ENCODE measurements at regions not wholly inside any gene's neighbourhood (a gene's known extent, or its start where the extent isn't known, plus 50 kb on each side); places are given as distances from the start of the nearest gene placed in this dataset.

- Histone ChIP-seq H3K79me2 (ENCODE audit: insufficient read depth, low read length) (no peaks in the 10 kb centered on the region), H3K36me3 (ENCODE audit: insufficient read depth, low read length) (no peaks in the 10 kb centered on the region), H3K27ac (ENCODE audit: low read length) (no peak overlapping the region), H4K20me1 (ENCODE audit: insufficient read depth, low read length) (no peaks in the 10 kb centered on the region), H3K9ac (ENCODE audit: low read depth, low read length) (no peak overlapping the region), H3K4me3 (ENCODE audit: low read depth in 1 of 2, low read length in 2 of 2) (no peak overlapping the region), H3K9me3 (ENCODE audit: insufficient read depth, low read length, severe bottlenecking) (no peaks in the 10 kb centered on the region), H3K4me2 (ENCODE audit: insufficient read depth, low read length) (no peak overlapping the region), H3K4me1 (ENCODE audit: insufficient read depth, low read length) (no peaks in the 10 kb centered on the region), H2AFZ (ENCODE audit: low read depth, low read length) (no peak overlapping the region), H3K27me3 (ENCODE audit: insufficient read depth, low read length, poor library complexity) (peaks cover 3% of the 10 kb centered on the region)
- DNase-seq, result no peak
- TF ChIP-seq EZH2 (IDR thresholded peaks at IDR 0.05; ENCODE audit: borderline replicate concordance, low read depth, low read length, severe bottlenecking) (no peak), CTCF (IDR thresholded peaks at IDR 0.05; ENCODE audit: borderline replicate concordance, extremely low read depth, low read length, poor library complexity, severe bottlenecking) (no peak)
- ATAC-seq (ENCODE audit: insufficient read depth, low read depth), result no peak
Measured at GRCh38 chr12:67034110-67034879, 234.9 kb upstream of the CAND1 start.

GRCh38 chr12:67035121-67035520 is 234.0 kb upstream of the CAND1 start:
- no peak for DNase-seq
- Histone ChIP-seq H2AFZ (ENCODE audit: low read depth, low read length) (no peak overlapping the region), H3K4me3 (ENCODE audit: low read depth in 1 of 2, low read length in 2 of 2) (no peak overlapping the region), H3K79me2 (ENCODE audit: insufficient read depth, low read length) (no peaks in the 10 kb centered on the region), H3K9me3 (ENCODE audit: insufficient read depth, low read length, severe bottlenecking) (no peaks in the 10 kb centered on the region), H3K27me3 (ENCODE audit: insufficient read depth, low read length, poor library complexity) (peaks cover 3% of the 10 kb centered on the region), H3K36me3 (ENCODE audit: insufficient read depth, low read length) (no peaks in the 10 kb centered on the region), H3K4me1 (ENCODE audit: insufficient read depth, low read length) (no peaks in the 10 kb centered on the region), H3K9ac (ENCODE audit: low read depth, low read length) (no peak overlapping the region), H4K20me1 (ENCODE audit: insufficient read depth, low read length) (no peaks in the 10 kb centered on the region), H3K4me2 (ENCODE audit: insufficient read depth, low read length) (no peak overlapping the region), H3K27ac (ENCODE audit: low read length) (no peak overlapping the region)
- no peak for ATAC-seq (ENCODE audit: insufficient read depth, low read depth)
- TF ChIP-seq CTCF (IDR thresholded peaks at IDR 0.05; ENCODE audit: borderline replicate concordance, extremely low read depth, low read length, poor library complexity, severe bottlenecking), result no peak
- TF ChIP-seq EZH2 (IDR thresholded peaks at IDR 0.05; ENCODE audit: borderline replicate concordance, low read depth, low read length, severe bottlenecking), result no peak

- Histone ChIP-seq H3K9me3 (ENCODE audit: insufficient read depth, low read length, severe bottlenecking) (no peaks in the 10 kb centered on the region), H2AFZ (ENCODE audit: low read depth, low read length) (no peak overlapping the region), H3K79me2 (ENCODE audit: insufficient read depth, low read length) (no peaks in the 10 kb centered on the region), H3K4me2 (ENCODE audit: insufficient read depth, low read length) (no peak overlapping the region), H3K9ac (ENCODE audit: low read depth, low read length) (no peak overlapping the region), H3K27ac (ENCODE audit: low read length) (no peak overlapping the region), H3K36me3 (ENCODE audit: insufficient read depth, low read length) (no peaks in the 10 kb centered on the region), H3K27me3 (ENCODE audit: insufficient read depth, low read length, poor library complexity) (peaks cover 8% of the 10 kb centered on the region), H3K4me3 (ENCODE audit: low read depth in 1 of 2, low read length in 2 of 2) (no peak overlapping the region), H3K4me1 (ENCODE audit: insufficient read depth, low read length) (no peaks in the 10 kb centered on the region), H4K20me1 (ENCODE audit: insufficient read depth, low read length) (no peaks in the 10 kb centered on the region)
- ATAC-seq (ENCODE audit: insufficient read depth, low read depth) (no peak), DNase-seq (no peak)
- TF ChIP-seq CTCF (IDR thresholded peaks at IDR 0.05; ENCODE audit: borderline replicate concordance, extremely low read depth, low read length, poor library complexity, severe bottlenecking), result no peak
- no peak for TF ChIP-seq EZH2 (IDR thresholded peaks at IDR 0.05; ENCODE audit: borderline replicate concordance, low read depth, low read length, severe bottlenecking)
Measured at GRCh38 chr12:67038486-67038885, 230.7 kb upstream of the CAND1 start.
